HG03095 (cell line): ENCODE measurements at regions not wholly inside any gene's neighbourhood (a gene's known extent, or its start where the extent isn't known, plus 50 kb on each side); places are given as distances from the start of the nearest gene placed in this dataset.
"Not testable (repeated sequence)": the region's sequence is repeated elsewhere in the genome, so short reads cannot be mapped to it uniquely, and the experiment has no call there.

ENCODE experiments used
- ATAC-seq: cut with Tn5 transposase; IDR thresholded peaks from one replicate; pipeline ENCODE4 v1.9.1; 2021; ENCODE audit warnings: moderate library complexity; ENCODE audit not compliant: unreplicated experiment

- no peak for ATAC-seq
Measured at GRCh38 chr3:61442696-61443095, 118.7 kb upstream of the PTPRG start.

- ATAC-seq = no peak
Measured at GRCh38 chr3:61443886-61444285, 117.5 kb upstream of the PTPRG start.

DNA sequence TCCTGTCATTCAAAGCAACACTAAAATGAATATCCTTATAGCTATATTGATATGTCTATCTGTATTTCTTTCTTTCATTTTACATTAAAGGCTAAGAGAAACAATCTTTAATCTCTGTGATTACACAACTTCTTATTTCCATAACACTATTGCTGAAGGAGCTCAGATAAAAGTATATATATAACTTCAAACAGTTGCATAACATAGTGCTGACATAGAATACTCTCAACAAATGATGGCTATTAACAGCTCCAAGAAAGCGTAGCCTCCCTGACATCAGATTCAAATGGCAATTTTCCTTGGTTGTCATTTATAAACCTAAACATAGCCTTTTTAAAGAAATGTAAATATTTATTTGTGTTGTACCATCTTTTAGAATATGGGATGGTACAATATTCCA lies 116.6 kb upstream of the PTPRG start:
- ATAC-seq = no peak

DNA sequence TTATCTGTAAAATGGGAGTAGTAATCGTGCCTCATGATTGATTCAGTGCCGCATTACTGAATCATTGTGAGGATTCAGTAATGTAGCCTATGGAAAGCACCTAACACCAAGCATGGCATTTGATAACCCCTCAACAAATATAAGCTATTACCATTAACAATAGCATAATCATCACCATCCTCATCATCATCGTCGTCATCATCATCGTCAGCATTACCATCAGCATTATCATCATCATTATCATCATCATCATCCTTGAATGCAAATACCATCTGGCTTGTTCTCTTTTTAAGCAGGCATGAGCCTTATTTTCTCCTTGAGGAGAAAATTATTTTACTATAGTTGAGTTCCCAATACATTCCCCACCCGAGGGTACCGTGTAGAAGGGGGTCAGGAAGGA lies 115.4 kb upstream of the PTPRG start:
- no peak for ATAC-seq

- ATAC-seq = no peak
Measured at GRCh38 chr3:61446341-61446740, 115.0 kb upstream of the PTPRG start.

DNA sequence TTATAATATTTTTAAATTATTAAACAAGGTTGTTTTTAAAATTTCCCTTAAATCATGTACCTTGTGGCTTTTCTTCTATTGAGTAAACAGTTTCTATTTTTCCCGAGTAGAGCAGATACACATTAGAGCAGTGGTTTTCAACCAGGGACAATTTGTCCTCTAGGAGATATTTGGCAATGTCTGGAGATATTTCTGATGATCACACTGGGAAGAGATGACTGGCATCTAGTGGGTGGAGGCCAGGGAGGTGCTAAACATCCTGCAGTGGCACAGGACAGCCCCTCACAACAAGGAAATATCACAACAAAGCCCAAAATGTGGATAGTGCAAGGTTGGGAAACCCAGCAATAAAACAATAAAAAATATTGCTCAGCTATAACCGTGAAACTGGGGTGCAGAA lies 113.0 kb upstream of the PTPRG start:
- no peak for ATAC-seq

DNA sequence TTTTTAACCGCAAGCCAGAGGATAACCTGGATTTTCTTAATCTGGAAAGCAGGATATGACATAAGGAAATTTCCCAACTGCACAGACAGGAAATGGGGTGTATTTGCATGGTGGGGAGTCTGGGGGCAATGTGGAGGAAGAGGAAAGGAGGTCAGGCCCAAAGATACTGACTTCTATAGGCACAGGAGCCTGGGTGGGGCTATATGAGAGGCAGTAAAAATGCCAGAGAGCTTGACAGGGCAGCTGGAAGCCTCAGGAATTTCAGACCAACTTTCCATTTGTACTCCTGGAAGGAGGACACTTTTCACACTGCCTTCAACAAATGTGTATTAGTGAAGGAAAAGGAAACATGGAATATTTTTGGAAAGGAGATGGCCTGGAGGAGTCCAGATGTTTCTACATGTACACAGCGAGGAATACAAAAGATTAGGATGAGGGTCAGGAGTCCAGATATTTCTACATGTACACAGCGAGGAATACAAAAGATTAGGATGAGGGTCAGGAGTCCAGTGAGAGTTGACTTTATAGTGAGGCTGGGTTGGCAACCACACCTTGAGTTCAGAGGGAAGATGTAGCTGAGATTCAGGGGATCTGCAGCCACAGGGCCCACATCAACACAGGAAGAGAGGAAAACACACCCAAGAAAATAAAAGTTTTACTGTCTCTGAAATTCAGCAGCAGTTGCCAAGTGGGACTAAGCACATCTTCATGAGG lies 111.9 kb upstream of the PTPRG start:
- no peak for ATAC-seq

DNA sequence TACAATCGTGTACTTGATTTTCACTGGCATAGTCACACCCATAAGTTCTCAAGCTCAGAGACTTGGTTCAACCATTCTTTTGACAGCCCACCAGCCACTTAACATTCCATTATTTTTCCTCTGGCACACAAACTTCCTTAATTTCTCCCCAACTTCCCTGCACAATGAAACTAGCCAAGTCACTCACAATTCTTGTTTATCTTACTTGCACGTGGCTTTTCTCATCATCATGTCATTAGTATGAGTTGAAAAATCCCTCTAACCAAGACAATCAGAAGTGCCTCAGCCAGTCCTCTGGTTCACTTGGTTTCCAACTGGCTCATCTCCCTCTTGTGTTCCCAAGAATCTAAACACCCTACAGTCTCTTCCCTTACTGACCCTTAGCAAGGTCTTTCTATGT lies 110.5 kb upstream of the PTPRG start:
- ATAC-seq = no peak

DNA sequence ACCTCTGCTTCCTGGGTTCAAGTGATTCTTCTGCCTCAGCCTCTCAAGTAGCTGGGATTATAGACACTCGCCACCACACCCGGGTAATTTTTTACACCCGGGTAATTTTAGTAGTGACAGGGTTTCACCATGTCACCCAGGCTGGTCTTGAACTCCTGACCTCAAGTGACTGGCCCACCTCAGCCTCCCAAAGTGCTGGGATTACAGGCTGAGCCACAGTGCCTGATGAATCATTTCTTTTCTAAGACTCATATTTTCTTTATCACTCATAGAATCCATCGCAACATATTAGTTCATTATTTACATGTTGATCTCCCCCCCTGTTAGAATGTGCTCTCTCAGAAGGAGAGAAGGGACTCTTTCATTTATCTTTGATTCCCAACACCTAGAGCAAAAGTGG lies 109.5 kb upstream of the PTPRG start:
- ATAC-seq = no peak

DNA sequence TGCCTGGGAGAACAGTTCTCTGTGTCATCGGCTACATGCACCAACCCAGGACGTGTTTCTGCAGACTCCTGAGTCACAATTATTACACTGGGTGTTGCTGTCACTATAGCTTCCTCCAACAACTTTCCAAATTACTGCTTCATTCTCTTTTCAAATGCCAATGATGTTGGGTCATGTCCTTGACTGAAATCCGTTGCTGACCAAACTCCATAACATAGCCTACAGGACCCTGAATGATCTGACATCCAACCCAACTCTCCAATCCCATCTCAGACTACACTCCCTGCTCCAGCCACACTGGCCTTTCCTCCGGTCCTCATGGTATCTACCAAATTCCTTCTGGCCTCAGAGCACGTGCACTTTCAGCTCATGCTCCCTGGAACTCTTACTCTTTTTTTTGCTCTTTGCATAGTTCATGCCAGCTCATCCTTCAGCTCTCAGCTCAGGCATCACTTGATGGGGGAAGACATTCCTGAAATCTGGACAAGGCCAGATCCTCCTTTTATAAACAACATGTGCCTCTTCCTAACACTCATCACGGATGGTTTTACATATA lies 108.8 kb upstream of the PTPRG start:
- ATAC-seq = no peak

DNA sequence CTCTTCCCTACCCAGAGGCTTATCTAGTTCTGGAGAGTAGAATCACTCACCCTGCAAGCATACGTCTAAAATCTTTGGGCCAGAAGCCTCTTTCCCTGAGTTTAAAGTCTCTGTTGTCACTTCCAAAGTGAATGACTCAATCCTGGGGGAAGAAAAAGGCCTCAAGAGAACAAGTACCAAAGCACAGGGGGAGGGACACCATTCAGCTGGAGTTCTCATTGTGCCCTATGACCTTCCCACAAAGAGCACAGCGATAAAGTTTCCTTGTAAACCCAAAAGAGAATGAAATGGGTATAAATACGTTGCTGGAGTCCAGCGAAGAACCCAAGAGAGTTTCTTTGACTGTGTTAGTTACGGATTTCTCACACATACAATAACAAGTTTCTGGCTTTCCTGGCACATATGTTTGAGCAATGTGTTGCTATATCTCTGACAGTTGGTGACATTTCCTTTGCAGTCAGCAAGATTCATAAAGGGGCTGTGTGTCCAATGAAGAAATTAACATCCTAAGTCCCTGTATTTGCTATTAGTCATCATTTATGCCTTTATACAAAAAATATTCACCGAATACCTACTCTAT lies 107.3 kb upstream of the PTPRG start:
- no peak for ATAC-seq

DNA sequence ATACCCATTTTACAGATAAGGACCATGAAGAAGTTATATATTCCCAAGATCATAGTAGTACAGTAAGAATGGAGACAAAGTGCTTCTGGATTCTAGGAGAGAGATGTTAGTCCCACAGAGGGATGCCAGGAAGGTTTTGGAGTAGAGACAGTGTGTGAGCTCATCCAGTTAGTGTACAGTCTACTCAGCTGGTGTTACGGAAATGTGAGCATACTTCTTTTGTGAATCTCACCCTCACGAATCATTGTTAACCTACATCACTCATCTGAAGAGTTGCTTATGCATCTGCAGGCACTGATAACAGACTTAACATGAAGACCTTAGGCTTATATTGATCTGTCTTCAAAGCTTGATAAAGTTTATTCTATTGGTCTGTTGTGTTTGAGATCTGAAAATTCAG lies 106.6 kb upstream of the PTPRG start:
- no peak for ATAC-seq

DNA sequence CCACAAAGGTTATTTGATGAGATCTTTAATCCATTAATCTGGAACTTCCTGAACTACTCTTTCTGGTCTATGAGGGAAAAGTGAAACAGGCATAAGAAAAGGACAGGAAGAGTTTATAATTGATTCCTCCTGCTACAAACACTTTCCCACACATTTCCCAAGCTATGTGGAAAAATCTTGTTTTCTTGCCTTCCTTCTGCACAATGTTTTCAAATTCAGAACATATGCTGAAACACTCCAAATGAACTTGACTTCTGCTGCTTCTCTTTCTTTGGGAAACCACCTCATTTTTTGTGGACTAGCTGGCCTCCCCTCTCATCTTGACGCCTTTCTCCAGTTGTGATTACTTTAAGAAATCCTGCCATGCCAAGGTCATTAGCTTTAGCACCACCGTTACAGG lies 100.7 kb upstream of the PTPRG start:
- ATAC-seq = no peak

GRCh38 chr3:61463191-61463590 lies 98.2 kb upstream of the PTPRG start:
- ATAC-seq = no peak

DNA sequence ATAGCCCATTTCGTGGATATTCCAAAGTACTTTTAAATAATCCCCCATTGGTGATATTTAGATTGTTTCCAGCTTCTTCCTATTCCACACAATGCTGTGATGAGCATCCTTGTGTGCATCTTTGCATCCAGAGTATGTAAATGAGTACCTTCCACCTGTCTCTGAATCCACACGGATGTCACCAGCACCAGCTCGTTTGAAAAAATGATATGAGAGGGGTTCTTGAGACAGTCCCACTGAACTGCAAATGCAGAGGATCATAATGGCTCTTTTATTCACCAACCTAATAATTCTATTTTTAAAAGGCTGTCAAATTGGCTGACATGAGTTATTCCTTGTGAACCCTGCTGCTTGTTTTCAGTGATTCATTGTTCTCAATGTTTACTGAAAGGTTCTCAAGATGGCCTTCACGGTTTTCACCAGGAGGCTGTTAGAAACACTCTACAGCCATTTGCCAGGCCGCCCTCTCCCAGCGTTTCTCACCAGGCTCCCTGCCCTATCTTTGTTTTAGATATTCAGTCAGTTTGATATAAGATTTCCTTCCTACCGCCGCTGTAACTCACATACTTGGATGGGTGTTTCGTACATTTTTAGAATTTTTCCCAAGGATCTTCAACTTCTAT lies 96.7 kb upstream of the PTPRG start:
- no peak for ATAC-seq

GRCh38 chr3:61466357-61466756 lies 95.0 kb upstream of the PTPRG start:
- ATAC-seq = no peak

GRCh38 chr3:61483997-61484396 lies 77.4 kb upstream of the PTPRG start:
- ATAC-seq = no peak

GRCh38 chr3:61493339-61493738 lies 68.0 kb upstream of the PTPRG start:
- ATAC-seq = no peak

- ATAC-seq = not testable (repeated sequence)
Measured at GRCh38 chr3:61494309-61494708, 67.1 kb upstream of the PTPRG start.

DNA sequence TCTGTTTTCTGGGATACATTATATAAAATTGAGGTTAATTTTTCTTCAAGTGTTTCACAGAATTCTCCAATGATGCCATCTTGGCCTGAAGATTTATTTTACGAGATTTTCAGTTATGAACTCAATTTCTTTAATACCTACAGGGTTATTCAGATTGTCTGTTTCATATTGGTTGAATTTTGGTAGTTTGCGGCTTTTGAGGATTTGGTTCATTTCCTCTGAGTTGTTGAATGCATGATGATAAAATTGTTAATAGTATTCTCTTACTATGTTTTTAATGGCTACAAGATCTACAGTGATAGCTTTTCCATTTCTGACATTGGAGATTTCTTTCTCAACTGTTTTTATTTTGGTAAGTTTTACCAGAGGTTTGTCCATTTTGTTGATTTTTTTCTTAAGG lies 63.9 kb upstream of the PTPRG start:
- no peak for ATAC-seq

DNA sequence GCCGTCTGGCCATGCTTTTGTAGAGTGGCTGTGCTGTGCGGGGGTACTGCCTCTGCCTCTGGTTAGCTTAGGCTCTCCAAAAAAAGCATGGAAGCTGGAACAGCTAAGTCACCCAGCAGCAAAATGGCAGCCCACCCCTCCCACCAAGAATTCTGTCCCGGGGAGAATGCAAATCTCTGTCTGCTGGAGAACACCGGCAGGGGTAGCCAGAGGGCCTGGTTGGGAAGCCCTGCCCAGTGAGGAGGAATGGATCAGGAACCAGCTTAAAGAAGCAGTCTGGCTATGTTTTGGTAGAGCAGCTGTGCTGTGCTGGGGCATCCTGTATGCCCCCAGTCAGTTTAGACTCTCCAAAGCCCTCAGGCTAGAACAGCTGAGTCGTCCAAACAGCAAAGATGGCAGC lies 56.2 kb upstream of the PTPRG start:
- ATAC-seq = no peak

- no peak for ATAC-seq
Measured at GRCh38 chr3:61507946-61508345, 53.4 kb upstream of the PTPRG start.
